Liver (tissue), 8 donors: ENCODE measurements at regions not wholly inside any gene's neighbourhood (a gene's known extent, or its start where the extent isn't known, plus 50 kb on each side); places are given as distances from the start of the nearest gene placed in this dataset.

Experiments used
- DNase-seq: peaks from one replicate; pipeline ENCODE4 v3.0.0-alpha.2; 2017; ENCODE audit warnings: low spot score
- H3K27ac ChIP-seq, 2 donors: one replicate each; pipeline ENCODE4 v1.7.0; 2013; ENCODE audit warnings: inconsistent platforms in 2 of 2, low read length in 2 of 2, control low read depth in 1 of 2, low read depth in 1 of 2, mild to moderate bottlenecking in 1 of 2
- H3K27me3 ChIP-seq, 4 donors: one replicate each; pipeline versions ENCODE4 v1.6.1 to v1.7.0; 2013; ENCODE audit warnings: low read length in 3 of 4, inconsistent platforms in 1 of 4, mild to moderate bottlenecking in 1 of 4, moderate library complexity in 1 of 4; ENCODE audit not compliant: control insufficient read depth in 4 of 4, insufficient read depth in 4 of 4
- H3K36me3 ChIP-seq, 4 donors: one replicate each; pipeline versions ENCODE4 v1.6.1 to v1.7.0; 2013; ENCODE audit warnings: low read length in 3 of 4, mild to moderate bottlenecking in 3 of 4, low read depth in 1 of 4, moderate library complexity in 1 of 4; ENCODE audit not compliant: control insufficient read depth in 4 of 4, insufficient read depth in 3 of 4
- H3K4me1 ChIP-seq, 4 donors: one replicate each; pipeline versions ENCODE4 v1.6.1 to v1.7.0; 2013; ENCODE audit warnings: low read length in 3 of 4, mild to moderate bottlenecking in 3 of 4, moderate library complexity in 1 of 4; ENCODE audit not compliant: control insufficient read depth in 4 of 4, insufficient read depth in 4 of 4
- H3K4me3 ChIP-seq, 3 donors: one replicate each; pipeline versions ENCODE4 v1.6.1 to v1.7.0; 2013; ENCODE audit warnings: low read length in 3 of 3, control low read depth in 1 of 3, low read depth in 1 of 3, mild to moderate bottlenecking in 1 of 3
- H3K9ac ChIP-seq, 2 donors: one replicate each; pipeline ENCODE4 v1.7.0; 2013; ENCODE audit warnings: low read length in 2 of 2, mild to moderate bottlenecking in 2 of 2, moderate library complexity in 2 of 2, control low read depth in 1 of 2, low read depth in 1 of 2
- H3K9me3 ChIP-seq, 4 donors: one replicate each; pipeline versions ENCODE4 v1.6.1 to v1.7.0; 2013; ENCODE audit warnings: low read length in 3 of 4; ENCODE audit not compliant: control insufficient read depth in 4 of 4
- FOXA1 ChIP-seq: IDR thresholded peaks from 2 replicates; pipeline ENCODE4 v1.6.1; 2016; ENCODE audit warnings: antibody characterized with exemption
- FOXA2 ChIP-seq: IDR thresholded peaks from 2 replicates; pipeline ENCODE4 v1.6.1; 2016; ENCODE audit warnings: antibody characterized with exemption
- HNF4G ChIP-seq: IDR thresholded peaks from 2 replicates; pipeline ENCODE4 v1.6.1; 2016; ENCODE audit warnings: antibody characterized with exemption
- JUND ChIP-seq, 2 donors: IDR thresholded peaks; 2 replicates each; pipeline ENCODE4 v1.6.1; 2016; ENCODE audit warnings: antibody characterized with exemption in 2 of 2
- NR2F2 ChIP-seq: IDR thresholded peaks from 2 replicates; pipeline ENCODE4 v1.6.1; 2016; ENCODE audit warnings: antibody characterized with exemption
- TAF1 ChIP-seq: conservative IDR thresholded peaks from 2 replicates; pipeline ENCODE4 v1.6.1; 2016; ENCODE audit warnings: antibody characterized with exemption, mild to moderate bottlenecking
- YY1 ChIP-seq: IDR thresholded peaks from 2 replicates; pipeline ENCODE4 v1.6.1; 2016; ENCODE audit warnings: antibody characterized with exemption, mild to moderate bottlenecking
- WGBS: extraction: QIAGEN DNeasy Blood & Tissue Kit; methylation state at CpG from one replicate; pipeline ENCODE4 v1.1.7; 2013; 5-methylcytosine and 5-hydroxymethylcytosine counted together
- TF ChIP-seq, protein P1 (sequence below): fragments of 150-350 bp; IDR thresholded peaks from 2 replicates; pipeline ENCODE4 v1.5.1; 2017; ENCODE audit warnings: improper control_type of control experiment, low read depth, low read length; ENCODE audit not compliant: missing input control
- TF ChIP-seq, protein P2 (sequence below): IDR thresholded peaks from 2 replicates; pipeline ENCODE4 v1.6.1; 2016; ENCODE audit warnings: antibody characterized with exemption
- TF ChIP-seq, protein P3 (sequence below): IDR thresholded peaks from 2 replicates; pipeline ENCODE4 v1.6.1; 2016; ENCODE audit warnings: antibody characterized with exemption
- TF ChIP-seq, protein P4 (sequence below): IDR thresholded peaks from 2 replicates; pipeline ENCODE4 v1.6.1; 2016; ENCODE audit warnings: antibody characterized with exemption, mild to moderate bottlenecking
- donor health status: healthy.
- donor health status: healthy.
- donor health status: healthy.
- donor health status: healthy.
- donor health status: healthy.

DNA sequence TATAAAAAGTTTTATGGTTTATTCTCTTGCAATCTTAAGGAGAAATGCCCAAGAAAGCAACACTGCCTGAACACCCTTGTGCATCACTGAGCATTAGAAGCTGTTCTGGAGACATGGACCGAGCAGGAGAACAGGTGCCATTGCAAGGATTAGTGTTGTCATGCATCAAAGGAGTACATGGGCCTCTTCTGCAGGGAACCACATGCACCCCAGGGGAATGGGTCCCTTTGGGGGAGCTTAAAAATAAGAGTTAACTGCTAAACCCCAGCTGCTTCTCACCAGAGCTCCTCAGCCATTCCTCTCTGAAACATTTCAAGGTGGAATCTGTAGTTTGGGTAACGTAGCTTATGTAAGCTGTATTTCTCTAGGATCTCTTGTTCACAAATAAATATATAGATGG is 353.0 kb upstream of the SLC7A11 start:
- Histone ChIP-seq H3K27ac (no peak overlapping the region), H3K9me3 (no peaks in the 10 kb centered on the region), H3K27me3 (no peaks in the 10 kb centered on the region), H3K4me3 (no peak overlapping the region), H3K9ac (no peak overlapping the region), H3K36me3 (no peaks in the 10 kb centered on the region), H3K4me1 (peaks cover 4 to 15% (median 10%) of the 10 kb centered on the region in 4 donors)
- TF ChIP-seq YY1 (no peak), TAF1 (no peak), FOXA2 (no peak)
- 90% methylated on average over 2 of the region's 2 CpGs for WGBS
- DNase-seq = no peak

DNA sequence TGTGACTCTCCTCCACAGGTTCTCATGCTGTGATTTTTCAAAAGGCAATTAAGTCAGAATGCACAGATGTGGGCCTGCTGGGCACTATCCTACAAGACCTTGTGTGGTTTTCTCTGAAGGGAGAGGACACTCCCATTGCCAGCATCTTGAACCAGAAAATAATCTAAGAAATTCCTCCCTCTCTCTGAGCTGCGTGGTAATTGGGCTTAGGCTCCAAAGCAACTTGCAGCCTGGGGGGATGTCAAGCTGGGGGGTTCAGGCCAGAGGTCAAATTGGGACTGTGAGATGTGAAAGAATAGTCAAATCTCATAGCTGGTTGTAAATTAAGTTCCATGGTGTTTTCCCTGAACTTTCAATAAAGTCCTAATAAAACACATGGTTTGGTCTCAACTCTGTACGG is 350.6 kb upstream of the SLC7A11 start:
- no peaks in the 10 kb centered on the region for H3K9me3 ChIP-seq
- no peak overlapping the region for H3K4me3 ChIP-seq
- H3K4me1 ChIP-seq = peaks cover 4 to 15% (median 10%) of the 10 kb centered on the region in 4 donors
- H3K27me3 ChIP-seq = no peaks in the 10 kb centered on the region
- TF ChIP-seq, protein P1, sequence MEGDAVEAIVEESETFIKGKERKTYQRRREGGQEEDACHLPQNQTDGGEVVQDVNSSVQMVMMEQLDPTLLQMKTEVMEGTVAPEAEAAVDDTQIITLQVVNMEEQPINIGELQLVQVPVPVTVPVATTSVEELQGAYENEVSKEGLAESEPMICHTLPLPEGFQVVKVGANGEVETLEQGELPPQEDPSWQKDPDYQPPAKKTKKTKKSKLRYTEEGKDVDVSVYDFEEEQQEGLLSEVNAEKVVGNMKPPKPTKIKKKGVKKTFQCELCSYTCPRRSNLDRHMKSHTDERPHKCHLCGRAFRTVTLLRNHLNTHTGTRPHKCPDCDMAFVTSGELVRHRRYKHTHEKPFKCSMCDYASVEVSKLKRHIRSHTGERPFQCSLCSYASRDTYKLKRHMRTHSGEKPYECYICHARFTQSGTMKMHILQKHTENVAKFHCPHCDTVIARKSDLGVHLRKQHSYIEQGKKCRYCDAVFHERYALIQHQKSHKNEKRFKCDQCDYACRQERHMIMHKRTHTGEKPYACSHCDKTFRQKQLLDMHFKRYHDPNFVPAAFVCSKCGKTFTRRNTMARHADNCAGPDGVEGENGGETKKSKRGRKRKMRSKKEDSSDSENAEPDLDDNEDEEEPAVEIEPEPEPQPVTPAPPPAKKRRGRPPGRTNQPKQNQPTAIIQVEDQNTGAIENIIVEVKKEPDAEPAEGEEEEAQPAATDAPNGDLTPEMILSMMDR = no peak
- no peak for TF ChIP-seq NR2F2
- TF ChIP-seq, protein P2, sequence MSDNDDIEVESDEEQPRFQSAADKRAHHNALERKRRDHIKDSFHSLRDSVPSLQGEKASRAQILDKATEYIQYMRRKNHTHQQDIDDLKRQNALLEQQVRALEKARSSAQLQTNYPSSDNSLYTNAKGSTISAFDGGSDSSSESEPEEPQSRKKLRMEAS = no peak
- TF ChIP-seq, protein P3, sequence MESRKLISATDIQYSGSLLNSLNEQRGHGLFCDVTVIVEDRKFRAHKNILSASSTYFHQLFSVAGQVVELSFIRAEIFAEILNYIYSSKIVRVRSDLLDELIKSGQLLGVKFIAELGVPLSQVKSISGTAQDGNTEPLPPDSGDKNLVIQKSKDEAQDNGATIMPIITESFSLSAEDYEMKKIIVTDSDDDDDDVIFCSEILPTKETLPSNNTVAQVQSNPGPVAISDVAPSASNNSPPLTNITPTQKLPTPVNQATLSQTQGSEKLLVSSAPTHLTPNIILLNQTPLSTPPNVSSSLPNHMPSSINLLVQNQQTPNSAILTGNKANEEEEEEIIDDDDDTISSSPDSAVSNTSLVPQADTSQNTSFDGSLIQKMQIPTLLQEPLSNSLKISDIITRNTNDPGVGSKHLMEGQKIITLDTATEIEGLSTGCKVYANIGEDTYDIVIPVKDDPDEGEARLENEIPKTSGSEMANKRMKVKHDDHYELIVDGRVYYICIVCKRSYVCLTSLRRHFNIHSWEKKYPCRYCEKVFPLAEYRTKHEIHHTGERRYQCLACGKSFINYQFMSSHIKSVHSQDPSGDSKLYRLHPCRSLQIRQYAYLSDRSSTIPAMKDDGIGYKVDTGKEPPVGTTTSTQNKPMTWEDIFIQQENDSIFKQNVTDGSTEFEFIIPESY = no peak
- TF ChIP-seq FOXA1 = no peak
- TF ChIP-seq JUND (IDR thresholded peaks at IDR 0.05) = no peak
- no peak for TF ChIP-seq HNF4G
- no peak overlapping the region for H3K9ac ChIP-seq
- no peak overlapping the region for H3K27ac ChIP-seq
- no peaks in the 10 kb centered on the region for H3K36me3 ChIP-seq
- no peak for DNase-seq
- WGBS = 91% methylated on average over 2 of the region's 2 CpGs

DNA sequence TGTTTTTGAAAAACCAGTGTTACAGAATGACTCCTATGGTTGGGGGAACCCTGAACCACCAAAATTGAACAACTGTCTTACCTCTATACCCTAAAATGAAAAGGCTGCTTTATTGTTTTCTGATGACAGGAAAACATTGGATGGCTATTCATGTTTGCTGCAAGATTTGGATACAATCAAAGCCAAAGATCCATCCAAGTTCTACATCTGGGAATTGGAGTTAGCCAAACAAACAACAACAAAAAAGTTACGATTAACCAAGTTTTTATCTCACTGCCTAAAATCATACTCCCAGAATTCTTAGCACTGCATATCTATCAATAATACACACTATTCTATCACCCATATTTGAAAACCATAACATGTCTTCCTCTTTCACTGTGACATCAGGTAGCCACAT is 349.7 kb upstream of the SLC7A11 start:
- Histone ChIP-seq H3K9ac (no peak overlapping the region), H3K36me3 (no peaks in the 10 kb centered on the region), H3K4me1 (peaks cover 4 to 10% (median 9%) of the 10 kb centered on the region in 4 donors), H3K27ac (no peak overlapping the region), H3K27me3 (no peaks in the 10 kb centered on the region), H3K9me3 (no peaks in the 10 kb centered on the region), H3K4me3 (no peak overlapping the region)
- TF ChIP-seq, protein P3 = no peak
- no peak for TF ChIP-seq YY1
- TF ChIP-seq, protein P1 = no peak
- TF ChIP-seq, protein P4, sequence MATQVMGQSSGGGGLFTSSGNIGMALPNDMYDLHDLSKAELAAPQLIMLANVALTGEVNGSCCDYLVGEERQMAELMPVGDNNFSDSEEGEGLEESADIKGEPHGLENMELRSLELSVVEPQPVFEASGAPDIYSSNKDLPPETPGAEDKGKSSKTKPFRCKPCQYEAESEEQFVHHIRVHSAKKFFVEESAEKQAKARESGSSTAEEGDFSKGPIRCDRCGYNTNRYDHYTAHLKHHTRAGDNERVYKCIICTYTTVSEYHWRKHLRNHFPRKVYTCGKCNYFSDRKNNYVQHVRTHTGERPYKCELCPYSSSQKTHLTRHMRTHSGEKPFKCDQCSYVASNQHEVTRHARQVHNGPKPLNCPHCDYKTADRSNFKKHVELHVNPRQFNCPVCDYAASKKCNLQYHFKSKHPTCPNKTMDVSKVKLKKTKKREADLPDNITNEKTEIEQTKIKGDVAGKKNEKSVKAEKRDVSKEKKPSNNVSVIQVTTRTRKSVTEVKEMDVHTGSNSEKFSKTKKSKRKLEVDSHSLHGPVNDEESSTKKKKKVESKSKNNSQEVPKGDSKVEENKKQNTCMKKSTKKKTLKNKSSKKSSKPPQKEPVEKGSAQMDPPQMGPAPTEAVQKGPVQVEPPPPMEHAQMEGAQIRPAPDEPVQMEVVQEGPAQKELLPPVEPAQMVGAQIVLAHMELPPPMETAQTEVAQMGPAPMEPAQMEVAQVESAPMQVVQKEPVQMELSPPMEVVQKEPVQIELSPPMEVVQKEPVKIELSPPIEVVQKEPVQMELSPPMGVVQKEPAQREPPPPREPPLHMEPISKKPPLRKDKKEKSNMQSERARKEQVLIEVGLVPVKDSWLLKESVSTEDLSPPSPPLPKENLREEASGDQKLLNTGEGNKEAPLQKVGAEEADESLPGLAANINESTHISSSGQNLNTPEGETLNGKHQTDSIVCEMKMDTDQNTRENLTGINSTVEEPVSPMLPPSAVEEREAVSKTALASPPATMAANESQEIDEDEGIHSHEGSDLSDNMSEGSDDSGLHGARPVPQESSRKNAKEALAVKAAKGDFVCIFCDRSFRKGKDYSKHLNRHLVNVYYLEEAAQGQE = no peak
- WGBS = 29% methylated on average over 1 of the region's 1 CpG
- no peak for DNase-seq
